ENCODE measurements at regions not wholly inside any gene's neighbourhood (a gene's known extent, or its start where the extent isn't known, plus 50 kb on each side); places are given as distances from the start of the nearest gene placed in this dataset.
"Not testable (repeated sequence)": the region's sequence is repeated elsewhere in the genome, so short reads cannot be mapped to it uniquely, and the experiment has no call there.

- no peak for DNase-seq (ENCODE audit: low read depth in 3 of 3)
These were observed 86.7 kb upstream of the LYPLAL1 start for GRCh38 chr1:219086956-219087469.

GRCh38 chr1:219088778-219089557 lies 84.7 kb upstream of the LYPLAL1 start:
- no peak for DNase-seq (ENCODE audit: low read depth in 3 of 3)

GRCh38 chr1:219090607-219091006 lies 83.1 kb upstream of the LYPLAL1 start:
- DNase-seq (ENCODE audit: low read depth in 3 of 3): no peak

- no peak for DNase-seq (ENCODE audit: low read depth in 3 of 3)
These were observed 81.5 kb upstream of the LYPLAL1 start for GRCh38 chr1:219092206-219092605.

- DNase-seq (ENCODE audit: low read depth in 3 of 3): no peak
These were observed 74.4 kb upstream of the LYPLAL1 start for GRCh38 chr1:219099307-219099706.

- no peak for DNase-seq (ENCODE audit: low read depth in 3 of 3)
These were observed 73.6 kb upstream of the LYPLAL1 start for GRCh38 chr1:219100059-219100458.

GRCh38 chr1:219102466-219102865 lies 71.2 kb upstream of the LYPLAL1 start:
- not testable (repeated sequence) for DNase-seq (ENCODE audit: low read depth in 3 of 3)

GRCh38 chr1:219105893-219106292 lies 67.8 kb upstream of the LYPLAL1 start:
- DNase-seq (ENCODE audit: low read depth in 3 of 3): no peak

- no peak for DNase-seq (ENCODE audit: low read depth in 3 of 3)
These were observed 64.2 kb upstream of the LYPLAL1 start for GRCh38 chr1:219109424-219110018.

GRCh38 chr1:219113261-219113660 lies 60.4 kb upstream of the LYPLAL1 start:
- DNase-seq (ENCODE audit: low read depth in 3 of 3): no peak

- no peak for DNase-seq (ENCODE audit: low read depth in 3 of 3)
These were observed 59.7 kb upstream of the LYPLAL1 start for GRCh38 chr1:219114014-219114413.

- DNase-seq (ENCODE audit: low read depth in 3 of 3): no peak
These were observed 53.8 kb upstream of the LYPLAL1 start for GRCh38 chr1:219119839-219120238.

GRCh38 chr1:219120624-219121544 lies 52.8 kb upstream of the LYPLAL1 start:
- no peak for DNase-seq (ENCODE audit: low read depth in 3 of 3)

- DNase-seq (ENCODE audit: low read depth in 3 of 3): no peak
These were observed 52.0 kb upstream of the LYPLAL1 start for GRCh38 chr1:219121679-219122078.

- no peak for DNase-seq (ENCODE audit: low read depth in 3 of 3)
These were observed 50.6 kb upstream of the LYPLAL1 start for GRCh38 chr1:219123036-219123435.

Data from stimulated activated CD4-positive, alpha-beta T cell treated with anti-CD3 and anti-CD28 coated beads, TNF-alpha, amount 100 ng/mL, for 4 hours (primary cell).